Dedifferentiated amniotic fluid mesenchymal stem cell (primary cell): ENCODE measurements at regions not wholly inside any gene's neighbourhood (a gene's known extent, or its start where the extent isn't known, plus 50 kb on each side); places are given as distances from the start of the nearest gene placed in this dataset.
A peak's percentile ranks its signal among the peaks of the same experiment; 100 is the strongest.
"Not testable (repeated sequence)": the region's sequence is repeated elsewhere in the genome, so short reads cannot be mapped to it uniquely, and the experiment has no call there.

Experiments
- DNase-seq: peaks from one replicate; pipeline ENCODE4 v3.0.0-alpha.2; 2016; ENCODE audit errors: extremely low spot score

- no peak for DNase-seq
Observed at GRCh38 chr9:2496169-2496568, 125.4 kb upstream of the VLDLR start.

GRCh38 chr9:2496934-2497333 is 124.7 kb upstream of the VLDLR start:
- no peak for DNase-seq

DNA sequence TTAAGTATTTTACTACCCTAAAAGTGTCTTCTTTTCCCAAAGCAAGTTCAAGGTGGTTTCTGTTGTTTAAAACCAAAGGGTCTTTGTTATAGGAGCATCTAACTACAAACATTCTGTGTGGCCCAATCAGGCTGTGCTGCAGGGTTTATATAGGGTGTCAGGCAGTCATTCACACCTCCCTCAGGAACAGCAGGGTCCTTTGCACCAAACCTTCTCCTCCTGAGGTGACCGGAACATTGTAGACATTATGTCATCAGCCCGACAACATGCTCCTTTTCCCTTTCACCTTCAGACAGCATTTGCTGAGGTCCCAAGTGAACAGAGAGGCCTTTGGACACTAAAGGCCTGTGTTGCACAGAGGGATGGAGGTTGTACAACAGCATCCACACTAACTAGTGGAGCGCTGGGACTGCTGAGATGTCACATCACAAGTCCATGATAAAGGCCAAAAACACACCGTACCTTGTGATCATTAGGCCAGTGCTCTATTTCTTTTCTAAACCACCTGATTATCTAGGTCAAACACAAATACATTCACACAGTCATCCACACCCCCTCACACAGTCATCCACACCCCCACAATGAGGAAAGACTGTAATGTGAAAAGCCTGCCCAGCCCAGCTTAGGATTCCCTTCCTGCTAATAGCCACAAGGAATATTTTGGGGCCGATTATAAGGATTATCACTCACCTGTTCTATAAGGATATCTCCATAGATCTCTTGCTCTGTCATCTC is 123.8 kb upstream of the VLDLR start:
- no peak for DNase-seq

GRCh38 chr9:2502210-2502609 is 119.4 kb upstream of the VLDLR start:
- DNase-seq, result no peak

- no peak for DNase-seq
Observed at GRCh38 chr9:2502760-2503159, 118.8 kb upstream of the VLDLR start.

DNA sequence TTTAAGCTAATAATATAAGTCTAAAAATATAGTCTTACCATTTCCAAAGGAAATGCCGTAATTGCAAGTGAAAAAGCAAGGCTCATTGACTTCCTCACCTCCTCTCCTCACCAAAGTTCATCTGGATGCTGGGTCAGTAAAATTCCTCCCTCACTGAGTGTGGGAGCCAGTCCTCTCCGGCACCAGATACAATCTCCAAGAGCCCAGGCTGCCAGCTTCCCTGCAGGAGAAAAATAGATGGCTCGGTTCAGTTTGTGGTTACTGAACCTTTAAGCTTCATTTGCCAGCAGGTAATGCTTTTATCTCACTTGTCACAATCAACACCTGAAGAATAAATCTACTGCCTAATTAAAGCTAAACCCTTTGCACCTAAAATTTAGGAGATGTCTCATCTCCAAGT is 115.3 kb upstream of the VLDLR start:
- DNase-seq, result no peak

DNA sequence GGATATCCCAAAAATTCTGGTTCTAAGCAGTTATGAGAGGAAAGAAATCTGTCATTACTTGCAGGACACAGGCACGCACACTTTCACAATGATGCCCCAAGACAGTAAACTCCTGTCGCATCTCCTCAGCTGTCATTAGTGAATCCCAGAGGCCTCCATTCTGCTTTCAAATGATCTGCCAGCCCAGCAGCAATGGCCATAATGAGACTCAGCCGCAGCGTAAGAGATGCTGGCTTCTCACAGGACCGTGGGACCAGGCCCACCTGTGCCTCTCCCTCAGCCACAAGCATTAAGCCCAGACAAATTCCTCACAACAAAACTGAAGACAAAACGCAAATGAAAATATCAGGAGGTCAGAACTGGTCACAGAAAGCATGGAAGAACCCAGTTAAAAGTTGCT is 98.0 kb upstream of the VLDLR start:
- no peak for DNase-seq

DNA sequence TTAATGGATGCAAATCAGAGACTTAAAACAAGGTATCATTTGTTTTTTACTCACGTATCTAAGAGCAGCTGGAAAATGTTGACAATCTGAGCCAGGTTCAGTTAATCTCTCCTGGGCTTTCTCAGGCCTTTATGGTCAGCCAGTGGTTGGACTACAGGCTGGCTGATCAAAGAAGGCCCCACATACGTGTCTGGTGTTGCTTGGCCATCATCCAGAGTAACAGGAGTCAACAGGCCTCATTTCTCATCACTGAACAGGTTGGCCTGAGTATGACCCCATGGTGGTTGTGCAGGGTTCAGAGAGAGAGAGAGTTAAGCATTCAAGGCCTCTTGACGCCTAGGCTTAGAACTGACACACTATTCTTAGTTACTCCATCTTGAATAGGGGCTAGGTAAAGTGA is 97.0 kb upstream of the VLDLR start:
- DNase-seq, result no peak

- no peak for DNase-seq
Observed at GRCh38 chr9:2525147-2525546, 96.4 kb upstream of the VLDLR start.

GRCh38 chr9:2526071-2526828 is 95.3 kb upstream of the VLDLR start:
- no peak for DNase-seq

DNA sequence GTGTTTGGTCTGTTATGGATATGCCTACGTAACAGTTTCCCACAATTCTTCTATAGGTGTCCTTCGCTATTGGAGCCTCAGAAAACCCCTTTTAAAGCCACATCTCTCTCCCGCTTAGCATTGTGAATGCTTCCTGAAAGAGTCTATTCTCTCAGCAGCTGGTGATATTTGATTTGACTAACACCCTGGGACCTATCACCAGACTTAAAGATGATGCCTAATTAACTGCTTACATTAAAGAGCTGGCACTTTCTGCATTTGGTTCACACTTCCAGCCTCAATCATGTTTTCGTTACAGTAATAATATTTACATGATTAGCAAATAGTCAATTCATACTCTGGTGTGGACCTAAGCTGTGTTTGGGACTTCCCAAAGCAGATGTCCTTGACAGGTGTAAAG is 90.1 kb upstream of the VLDLR start:
- DNase-seq, result no peak

DNA sequence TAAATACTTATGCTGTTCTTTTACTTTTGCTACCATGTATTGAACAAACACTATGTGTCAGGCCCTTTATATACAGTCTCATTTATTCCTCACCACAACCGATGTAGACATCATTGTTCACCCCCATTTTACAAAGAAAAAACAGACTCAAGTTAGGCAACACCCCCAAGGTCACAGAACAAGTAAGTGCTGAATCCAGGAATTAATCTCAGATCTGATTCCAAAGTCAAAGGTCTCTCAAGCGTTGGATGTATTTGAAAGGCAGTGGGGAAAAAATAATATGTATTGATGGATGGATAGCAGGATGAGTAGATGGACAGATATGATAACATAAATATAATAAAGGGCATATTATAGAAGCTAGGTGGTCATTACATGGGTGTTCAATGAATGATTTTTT is 85.1 kb upstream of the VLDLR start:
- DNase-seq, result no peak

DNA sequence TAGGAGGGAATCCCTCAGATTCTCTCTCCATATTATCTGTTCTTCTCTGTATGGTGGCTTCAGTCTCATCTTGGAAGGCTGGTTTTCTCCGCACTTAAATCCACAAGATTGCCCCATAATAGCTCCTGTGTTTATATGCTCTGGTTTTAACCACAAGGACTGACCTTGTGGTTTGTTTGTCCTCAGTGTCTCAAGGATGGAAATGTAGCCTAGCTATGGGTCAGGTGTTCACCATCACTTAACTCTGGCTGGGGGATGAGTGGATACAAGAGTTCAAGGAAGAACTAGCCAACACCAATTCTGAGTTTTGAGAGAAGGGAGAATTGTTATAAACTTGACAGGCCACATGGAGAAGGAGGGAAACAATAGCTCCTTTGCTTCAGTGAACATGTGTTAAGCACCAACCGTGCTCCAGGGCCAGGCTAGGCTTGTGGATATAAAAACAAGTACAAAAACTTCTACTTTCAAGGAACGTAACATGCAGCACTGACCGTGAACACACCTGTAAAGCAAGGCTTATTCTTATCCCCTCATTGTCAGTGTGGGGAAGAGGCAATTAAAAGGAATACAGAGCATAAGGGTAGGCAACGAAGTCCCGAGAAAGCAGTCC is 75.6 kb upstream of the VLDLR start:
- no peak for DNase-seq

- DNase-seq, result not testable (repeated sequence)
Observed at GRCh38 chr9:2555899-2556600, 65.5 kb upstream of the VLDLR start.

DNA sequence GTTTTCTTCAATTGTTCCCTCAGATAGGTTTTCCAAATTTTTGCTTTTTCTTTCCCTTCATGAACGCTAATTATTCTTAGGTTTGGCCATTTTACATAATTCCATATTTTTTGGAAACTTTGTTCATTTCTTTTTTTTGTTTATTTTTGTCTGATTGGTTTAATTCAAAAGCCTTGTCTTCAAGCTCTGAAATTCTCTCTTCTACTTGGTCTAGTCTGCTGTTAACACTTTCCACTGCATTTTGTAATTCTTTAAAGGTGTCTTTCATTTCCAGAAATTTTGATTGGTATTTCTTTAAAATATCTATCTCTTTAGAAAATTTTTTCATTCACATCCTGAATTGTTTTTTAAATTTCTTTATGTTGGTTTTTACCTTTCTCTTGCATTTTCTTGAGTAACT is 63.9 kb upstream of the VLDLR start:
- no peak for DNase-seq

- peak; percentile 85 for DNase-seq
Observed at GRCh38 chr9:2559192-2560152, 62.1 kb upstream of the VLDLR start.

DNA sequence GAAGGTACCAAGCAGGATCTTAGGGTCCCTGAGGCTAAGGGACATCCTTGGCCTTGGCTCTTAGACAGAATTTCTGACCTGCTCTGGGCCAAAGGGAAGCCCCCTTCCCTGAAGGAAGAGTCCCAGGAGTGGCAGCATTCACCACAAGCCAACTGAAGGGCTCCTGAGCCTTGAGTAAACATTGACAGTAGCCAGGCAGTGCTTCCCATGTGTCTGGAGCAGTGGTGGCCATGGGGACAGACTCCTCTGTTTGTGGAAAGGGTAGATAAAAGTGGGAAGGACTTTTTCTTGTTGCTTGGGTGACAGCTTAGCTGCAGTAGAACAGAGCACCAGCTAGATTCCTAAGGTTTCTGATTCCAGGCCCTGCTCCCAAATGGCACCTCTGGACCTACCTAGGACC is 61.4 kb upstream of the VLDLR start:
- no peak for DNase-seq

DNA sequence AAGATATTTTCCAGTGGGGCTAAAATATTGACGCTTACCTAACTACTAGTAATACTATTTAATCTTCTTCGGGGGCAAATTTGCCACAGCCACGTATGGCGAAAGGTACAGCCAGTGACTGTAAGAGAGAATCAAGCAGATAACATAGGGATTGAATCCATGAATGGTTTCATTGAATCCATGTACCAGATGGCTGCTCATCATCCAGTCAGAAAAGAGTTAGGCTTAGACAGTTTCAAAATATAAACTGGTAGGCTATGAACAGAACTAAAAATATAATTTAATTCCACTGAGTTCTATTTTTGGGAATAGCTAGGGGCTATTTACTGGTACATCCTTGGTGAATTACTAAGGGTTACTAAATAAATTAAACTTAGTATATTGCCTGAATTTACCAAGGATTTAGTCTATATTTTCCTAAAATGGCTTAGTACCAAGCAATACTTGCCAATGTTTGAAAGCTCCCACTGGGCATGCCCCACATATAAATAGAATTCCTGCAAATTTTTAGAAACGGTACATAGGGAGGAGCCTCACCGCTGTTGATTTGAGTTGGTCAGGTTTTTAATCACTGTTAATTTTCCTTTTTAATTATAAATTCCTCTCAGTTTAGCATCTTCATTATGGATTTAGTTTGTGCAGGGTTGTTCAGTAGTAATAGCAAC is 55.8 kb upstream of the VLDLR start:
- no peak for DNase-seq

- DNase-seq, result no peak
Observed at GRCh38 chr9:2567922-2568321, 53.7 kb upstream of the VLDLR start.

- DNase-seq, result no peak
Observed at GRCh38 chr9:2568689-2569088, 52.9 kb upstream of the VLDLR start.
